H9 (cell line): ENCODE measurements at regions not wholly inside any gene's neighbourhood (a gene's known extent, or its start where the extent isn't known, plus 50 kb on each side); places are given as distances from the start of the nearest gene placed in this dataset.

Experiments used
- DNase-seq: peaks from one replicate; pipeline ENCODE4 v3.0.0-alpha.2; 2017
- H2AFZ ChIP-seq: one replicate; pipeline ENCODE4 v1.6.1; 2013; ENCODE audit warnings: mild to moderate bottlenecking, low read length, control low read depth, moderate library complexity
- H2AK5ac ChIP-seq: 2 replicates; pipeline ENCODE4 v1.6.1; 2013; ENCODE audit warnings: low read length, control low read depth, mixed read lengths; ENCODE audit not compliant: insufficient read length
- H2BK120ac ChIP-seq: one replicate; pipeline ENCODE4 v1.6.1; 2013; ENCODE audit warnings: low read depth, mild to moderate bottlenecking, low read length, control low read depth, inconsistent platforms; ENCODE audit not compliant: poor library complexity, severe bottlenecking
- H2BK12ac ChIP-seq: 2 replicates; pipeline ENCODE4 v1.6.1; 2013; ENCODE audit warnings: low read length, control low read depth, mixed read lengths, low read depth; ENCODE audit not compliant: insufficient read length
- H2BK15ac ChIP-seq: 2 replicates; pipeline ENCODE4 v1.6.1; 2013; ENCODE audit warnings: low read depth, low read length, control low read depth
- H2BK20ac ChIP-seq: one replicate; pipeline ENCODE4 v1.6.1; 2013; ENCODE audit warnings: low read depth, mild to moderate bottlenecking, low read length, control low read depth, inconsistent platforms; ENCODE audit not compliant: poor library complexity, severe bottlenecking
- H2BK5ac ChIP-seq: 2 replicates; pipeline ENCODE4 v1.6.1; 2013; ENCODE audit warnings: low read length, control low read depth, mixed read lengths; ENCODE audit not compliant: insufficient read length
- H3K14ac ChIP-seq: 2 replicates; pipeline ENCODE4 v1.6.1; 2013; ENCODE audit warnings: low read length, control low read depth; ENCODE audit not compliant: insufficient read depth
- H3K18ac ChIP-seq: 2 replicates; pipeline ENCODE4 v1.6.1; 2013; ENCODE audit warnings: low read depth, mild to moderate bottlenecking, mixed read lengths, low read length, control low read depth; ENCODE audit not compliant: insufficient read length
- H3K23ac ChIP-seq: 2 replicates; pipeline ENCODE4 v1.6.1; 2013; ENCODE audit warnings: low read length, control low read depth, mixed read lengths, low read depth; ENCODE audit not compliant: insufficient read length
- H3K23me2 ChIP-seq: 2 replicates; pipeline ENCODE4 v1.6.1; 2013; ENCODE audit warnings: low read depth, mild to moderate bottlenecking, mixed read lengths, low read length, control low read depth; ENCODE audit not compliant: insufficient read length, poor library complexity, severe bottlenecking
- H3K27ac ChIP-seq: 2 replicates; pipeline ENCODE4 v1.5.1; 2013; ENCODE audit warnings: low read length, control low read depth, mixed read lengths, low read depth; ENCODE audit not compliant: insufficient read length
- H3K27me3 ChIP-seq: 2 replicates; pipeline ENCODE4 v1.6.1; 2013; ENCODE audit warnings: low read length, control low read depth, inconsistent platforms; ENCODE audit not compliant: insufficient read depth
- H3K4ac ChIP-seq: 2 replicates; pipeline ENCODE4 v1.6.1; 2013; ENCODE audit warnings: low read depth, mild to moderate bottlenecking, control low read depth, inconsistent platforms, low read length, moderate library complexity
- H3K4me1 ChIP-seq: 2 replicates; pipeline ENCODE4 v1.6.1; 2013; ENCODE audit warnings: low read length, control low read depth, inconsistent platforms; ENCODE audit not compliant: insufficient read depth
- H3K4me2 ChIP-seq: 2 replicates; pipeline ENCODE4 v1.6.1; 2013; ENCODE audit warnings: low read length, control low read depth, mixed read lengths; ENCODE audit not compliant: insufficient read length, insufficient read depth
- H3K56ac ChIP-seq: 2 replicates; pipeline ENCODE4 v1.6.1; 2013; ENCODE audit warnings: low read depth, mild to moderate bottlenecking, mixed read lengths, low read length, control low read depth; ENCODE audit not compliant: insufficient read length
- H3K79me1 ChIP-seq: 2 replicates; pipeline ENCODE4 v1.6.1; 2013; ENCODE audit warnings: low read depth, mild to moderate bottlenecking, moderate library complexity, low read length, control low read depth, inconsistent platforms; ENCODE audit not compliant: insufficient read depth, poor library complexity, severe bottlenecking
- H3K79me2 ChIP-seq: 2 replicates; pipeline ENCODE4 v1.6.1; 2013; ENCODE audit warnings: low read length, control low read depth, inconsistent platforms; ENCODE audit not compliant: insufficient read depth
- H3K9ac ChIP-seq: 2 replicates; pipeline ENCODE4 v1.6.1; 2013; ENCODE audit warnings: low read length, control low read depth, mixed read lengths; ENCODE audit not compliant: insufficient read length; ENCODE audit errors: extremely low read depth
- H3K9me3 ChIP-seq: one replicate; pipeline ENCODE4 v1.6.1; 2013; ENCODE audit warnings: low read depth, low read length, inconsistent platforms; ENCODE audit not compliant: control insufficient read depth
- H3T11ph ChIP-seq: one replicate; pipeline ENCODE4 v1.6.1; 2013; ENCODE audit warnings: mild to moderate bottlenecking, low read length, control low read depth, inconsistent platforms
- H4K20me1 ChIP-seq: one replicate; pipeline ENCODE4 v1.6.1; 2013; ENCODE audit not compliant: control insufficient read depth, insufficient read length, insufficient read depth
- H4K5ac ChIP-seq: 2 replicates; pipeline ENCODE4 v1.6.1; 2013; ENCODE audit warnings: low read depth, mild to moderate bottlenecking, mixed read lengths, low read length, control low read depth; ENCODE audit not compliant: insufficient read length
- H4K8ac ChIP-seq: replicated peaks from 2 replicates; pipeline ENCODE4 v1.6.1; 2013; ENCODE audit warnings: low read length, control low read depth, mixed read lengths, low read depth; ENCODE audit not compliant: insufficient read length
- H4K91ac ChIP-seq: 2 replicates; pipeline ENCODE4 v1.6.1; 2013; ENCODE audit warnings: low read depth, mild to moderate bottlenecking, moderate library complexity, mixed read lengths, low read length, control low read depth; ENCODE audit not compliant: insufficient read length
- H3K27ac Mint-ChIP-seq, 3 experiments: 2 replicates in 2 of 3; 3 replicates in 1 of 3; pipeline ENCODE4 v1.8.0; 2020 to 2021; ENCODE audit warnings: mixed read lengths in 3 of 3, mild to moderate bottlenecking in 1 of 3, moderate library complexity in 1 of 3
- H3K27me3 Mint-ChIP-seq: 2 replicates; pipeline ENCODE4 v1.8.0; 2021; ENCODE audit warnings: low read depth, mild to moderate bottlenecking, moderate library complexity, mixed read lengths
- H3K36me3 Mint-ChIP-seq, 3 experiments: 2 replicates in 2 of 3; 3 replicates in 1 of 3; pipeline ENCODE4 v1.8.0; 2020 to 2021; ENCODE audit warnings: low read depth in 3 of 3, mixed read lengths in 3 of 3; ENCODE audit not compliant: insufficient read depth in 1 of 3
- H3K4me1 Mint-ChIP-seq, 2 experiments: 2 replicates each; pipeline ENCODE4 v1.8.0; 2020; ENCODE audit warnings: mixed read lengths in 2 of 2
- H3K4me3 Mint-ChIP-seq, 2 experiments: 2 replicates in 1 of 2; 3 replicates in 1 of 2; pipeline ENCODE4 v1.8.0; 2020 to 2021; ENCODE audit warnings: mild to moderate bottlenecking in 2 of 2, mixed read lengths in 2 of 2, moderate library complexity in 1 of 2
- H3K9me3 Mint-ChIP-seq, 2 experiments: 2 replicates in 1 of 2; 3 replicates in 1 of 2; pipeline ENCODE4 v1.8.0; 2020; ENCODE audit warnings: mild to moderate bottlenecking in 2 of 2, mixed read lengths in 2 of 2, moderate library complexity in 1 of 2
- WGBS: extraction: QIAGEN DNeasy Blood & Tissue Kit; methylation state at CpG from one replicate; pipeline ENCODE4 v1.1.7; 2013; ENCODE audit warnings: missing lambda C conversion rate, low lambda C conversion rate, mixed read lengths; ENCODE audit not compliant: insufficient read length; ENCODE audit errors: extremely low coverage; 5-methylcytosine and 5-hydroxymethylcytosine counted together
- TF ChIP-seq, protein P1 (sequence below): fragments of 200-600 bp; sonication (generic); conservative IDR thresholded peaks from 3 replicates; pipeline ENCODE4 v1.8.0; 2021; ENCODE audit warnings: antibody characterized with exemption, mild to moderate bottlenecking

- no peak overlapping the region for H3T11ph ChIP-seq
- H2AFZ ChIP-seq, result no peak overlapping the region
- H3K4ac ChIP-seq, result no peak overlapping the region
- H3K56ac ChIP-seq, result no peak overlapping the region
- H2BK12ac ChIP-seq, result no peak overlapping the region
- Mint-ChIP-seq H3K4me1 (no peaks in the 10 kb centered on the region), H3K27me3 (no peaks in the 10 kb centered on the region), H3K4me3 (no peak overlapping the region), H3K36me3 (no peaks in the 10 kb centered on the region), H3K27ac (no peak overlapping the region), H3K9me3 (no peaks in the 10 kb centered on the region)
- H3K23ac ChIP-seq, result no peak overlapping the region
- TF ChIP-seq, protein P1, sequence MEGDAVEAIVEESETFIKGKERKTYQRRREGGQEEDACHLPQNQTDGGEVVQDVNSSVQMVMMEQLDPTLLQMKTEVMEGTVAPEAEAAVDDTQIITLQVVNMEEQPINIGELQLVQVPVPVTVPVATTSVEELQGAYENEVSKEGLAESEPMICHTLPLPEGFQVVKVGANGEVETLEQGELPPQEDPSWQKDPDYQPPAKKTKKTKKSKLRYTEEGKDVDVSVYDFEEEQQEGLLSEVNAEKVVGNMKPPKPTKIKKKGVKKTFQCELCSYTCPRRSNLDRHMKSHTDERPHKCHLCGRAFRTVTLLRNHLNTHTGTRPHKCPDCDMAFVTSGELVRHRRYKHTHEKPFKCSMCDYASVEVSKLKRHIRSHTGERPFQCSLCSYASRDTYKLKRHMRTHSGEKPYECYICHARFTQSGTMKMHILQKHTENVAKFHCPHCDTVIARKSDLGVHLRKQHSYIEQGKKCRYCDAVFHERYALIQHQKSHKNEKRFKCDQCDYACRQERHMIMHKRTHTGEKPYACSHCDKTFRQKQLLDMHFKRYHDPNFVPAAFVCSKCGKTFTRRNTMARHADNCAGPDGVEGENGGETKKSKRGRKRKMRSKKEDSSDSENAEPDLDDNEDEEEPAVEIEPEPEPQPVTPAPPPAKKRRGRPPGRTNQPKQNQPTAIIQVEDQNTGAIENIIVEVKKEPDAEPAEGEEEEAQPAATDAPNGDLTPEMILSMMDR, result no peak
- no peak for DNase-seq
- no peaks in the 10 kb centered on the region for H3K79me2 ChIP-seq
- H2BK15ac ChIP-seq, result no peak overlapping the region
- no peak overlapping the region for H2BK20ac ChIP-seq
- no peak overlapping the region for H3K4me2 ChIP-seq
- no peaks in the 10 kb centered on the region for H3K23me2 ChIP-seq
- no peak overlapping the region for H2AK5ac ChIP-seq
- no peak overlapping the region for H4K8ac ChIP-seq
- no peaks in the 10 kb centered on the region for H3K4me1 ChIP-seq
- no peak overlapping the region for H3K18ac ChIP-seq
- H3K79me1 ChIP-seq, result no peaks in the 10 kb centered on the region
- H2BK5ac ChIP-seq, result no peak overlapping the region
- H3K9me3 ChIP-seq, result no peaks in the 10 kb centered on the region
- H2BK120ac ChIP-seq, result no peak overlapping the region
- no CpG with 5 or more reads among the region's 3 CpGs for WGBS
- no peaks in the 10 kb centered on the region for H3K27me3 ChIP-seq
- H4K20me1 ChIP-seq, result no peaks in the 10 kb centered on the region
- no peak overlapping the region for H3K27ac ChIP-seq
- no peak overlapping the region for H4K91ac ChIP-seq
- no peak overlapping the region for H3K9ac ChIP-seq
- H3K14ac ChIP-seq, result no peak overlapping the region
- no peak overlapping the region for H4K5ac ChIP-seq
Observed at GRCh38 chr3:82048711-82049110, 287.3 kb upstream of the GBE1 start.
